AML-193 (cell line): ENCODE measurements at regions not wholly inside any gene's neighbourhood (a gene's known extent, or its start where the extent isn't known, plus 50 kb on each side); places are given as distances from the start of the nearest gene placed in this dataset.
"Not testable (repeated sequence)": the region's sequence is repeated elsewhere in the genome, so short reads cannot be mapped to it uniquely, and the experiment has no call there.

Experiments
- DNase-seq, 2 experiments: peaks; one replicate each; lab custom pipeline; 2025; lab: John Stamatoyannopoulos, UW

DNA sequence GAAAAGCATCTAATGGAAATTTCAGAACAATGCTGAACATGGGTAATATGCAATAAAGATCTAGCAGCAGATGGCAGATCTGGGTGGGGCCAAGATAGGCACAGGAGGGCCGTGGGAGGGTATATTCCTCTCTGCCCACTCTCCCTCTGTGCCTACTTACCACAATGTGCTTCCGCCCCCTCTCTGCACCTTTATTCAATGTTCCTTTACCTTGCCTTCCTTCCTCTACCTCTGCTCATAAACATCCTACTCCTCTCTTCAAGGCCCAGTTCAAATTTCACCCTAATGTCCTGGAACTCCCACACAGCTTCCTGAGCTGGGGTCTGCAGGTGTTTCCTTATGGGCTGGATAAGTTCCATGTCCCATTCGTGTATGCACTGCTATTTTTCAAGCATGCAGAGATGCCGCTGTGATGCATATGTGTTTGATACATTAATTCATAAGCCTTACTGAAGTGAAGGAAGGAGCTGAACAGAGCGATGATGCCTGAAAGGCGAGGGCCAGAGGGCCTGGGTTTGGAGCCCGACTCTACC, 65.6 kb upstream of the EDEM3 start:
- no peak for DNase-seq

DNA sequence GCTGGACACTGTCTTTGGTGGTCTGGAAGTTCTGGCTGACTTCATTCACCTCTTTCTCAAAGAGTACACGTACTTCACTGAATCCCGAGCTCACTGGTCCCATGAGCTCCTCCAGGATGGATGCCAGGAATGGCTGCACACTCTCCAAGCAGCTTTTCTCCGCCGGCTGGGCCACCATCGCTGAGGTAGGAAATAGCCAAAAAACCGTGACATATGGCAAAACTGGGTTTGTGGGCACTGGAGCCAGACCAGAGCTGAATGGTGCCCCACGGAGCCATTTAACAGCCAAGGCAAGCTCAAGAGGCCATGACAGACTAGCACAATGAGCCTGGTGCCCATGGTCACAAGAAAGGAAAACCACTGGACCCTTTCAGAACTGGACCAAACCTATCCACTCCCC, 64.0 kb upstream of the EDEM3 start:
- no peak for DNase-seq

DNA sequence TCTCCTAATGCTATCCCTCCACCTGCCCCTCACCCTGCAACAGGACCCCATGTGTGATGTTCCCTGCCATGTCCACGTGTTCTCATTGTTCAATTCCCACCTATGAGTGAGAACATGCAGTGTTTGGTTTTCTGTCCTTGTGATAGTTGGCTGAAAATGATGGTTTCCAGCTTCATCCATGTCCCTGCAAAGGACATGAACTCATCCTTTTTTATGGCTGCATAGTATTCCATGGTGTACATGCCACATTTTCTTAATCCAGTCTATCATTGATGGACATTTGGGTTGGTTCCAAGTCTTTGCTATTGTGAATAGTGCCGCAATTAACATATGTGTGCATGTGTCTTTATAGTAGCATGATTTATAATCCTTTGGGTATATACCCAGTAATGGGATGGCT, 62.3 kb upstream of the EDEM3 start:
- DNase-seq = not testable (repeated sequence)

DNA sequence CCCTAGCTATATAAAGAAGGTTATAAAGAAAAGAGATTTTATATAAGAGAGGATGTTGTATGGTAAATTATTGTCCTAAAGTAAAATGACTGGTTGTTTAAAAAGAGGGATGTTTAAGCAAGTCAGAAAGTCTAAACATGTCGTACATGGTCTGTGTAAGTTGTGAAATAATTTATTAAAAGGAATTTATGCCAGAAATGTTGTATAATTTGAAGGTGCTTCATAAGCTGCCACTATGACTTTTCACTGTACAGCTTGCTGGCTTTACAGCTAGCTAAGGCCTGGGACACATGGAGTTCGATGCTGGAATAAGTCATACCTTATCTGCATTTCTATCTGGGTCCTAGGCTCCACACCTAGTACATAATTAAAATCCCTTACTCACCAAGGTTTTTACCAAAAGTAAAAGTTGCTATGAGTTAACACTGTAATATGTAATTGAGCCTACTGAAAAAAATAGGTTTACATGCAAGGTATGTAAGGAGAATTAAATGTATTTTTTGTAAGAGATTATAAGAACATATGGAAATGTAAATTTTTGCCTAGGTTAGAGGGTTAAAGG, 59.0 kb upstream of the EDEM3 start:
- DNase-seq = no peak

DNA sequence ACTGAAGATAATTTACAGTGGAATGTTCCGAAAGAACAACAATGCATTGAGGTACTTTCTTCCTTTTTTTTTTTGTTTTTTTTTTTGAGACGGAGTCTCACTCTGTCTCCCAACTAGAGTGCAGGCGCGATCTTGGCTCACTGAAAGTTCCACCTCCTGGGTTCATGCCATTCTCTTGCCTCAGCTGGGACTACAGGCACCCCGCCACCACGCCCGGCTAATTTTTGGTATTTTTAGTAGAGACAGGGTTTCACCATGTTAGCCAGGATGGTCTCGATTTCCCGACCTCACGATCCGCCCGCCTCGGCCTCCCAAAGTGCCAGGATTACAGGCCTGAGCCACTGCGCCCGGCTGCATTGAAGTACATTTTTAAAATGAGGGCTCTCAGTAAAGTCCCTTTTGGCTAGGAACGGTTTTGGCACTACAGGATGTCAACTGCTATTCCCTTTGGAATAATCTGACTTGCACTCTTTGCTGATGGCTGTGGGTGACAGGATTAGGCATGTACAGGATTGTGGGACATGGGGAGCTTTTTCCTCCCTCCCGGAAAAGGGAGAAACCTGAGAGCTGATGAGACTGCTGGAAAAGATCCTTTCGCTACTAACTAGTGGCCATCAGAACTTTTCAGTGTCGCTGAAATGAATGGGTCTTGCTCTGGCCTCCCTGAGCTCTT, 56.9 kb upstream of the EDEM3 start:
- DNase-seq = no peak

DNA sequence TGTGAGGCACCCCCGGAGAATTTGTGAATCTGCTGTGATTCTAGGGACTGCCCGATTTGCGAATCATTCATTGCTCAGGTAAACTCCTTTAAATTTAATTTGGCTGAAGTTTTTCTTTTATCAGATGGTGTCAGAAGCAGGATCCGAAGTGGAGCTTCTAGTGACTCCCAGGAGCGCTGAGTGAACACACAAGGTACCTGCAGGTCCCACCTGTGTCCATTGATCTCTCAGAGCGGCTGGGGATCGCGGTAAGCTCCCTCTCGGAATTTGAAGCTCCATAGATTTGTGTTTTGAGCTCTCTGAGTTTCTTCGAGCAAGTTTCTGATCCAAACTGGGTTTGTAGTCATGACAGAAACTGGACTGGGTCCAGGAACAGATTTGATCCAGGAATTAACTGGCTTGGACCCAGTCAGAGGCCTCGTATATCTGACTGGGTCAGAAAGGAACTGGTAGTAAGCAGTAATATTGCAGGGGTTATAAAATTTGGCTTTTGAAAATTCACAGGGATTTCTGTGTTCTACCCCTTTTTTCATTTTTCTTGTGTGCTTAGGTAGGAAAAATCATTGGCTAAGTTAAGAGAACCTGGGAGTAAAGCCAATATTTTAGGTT, 56.2 kb upstream of the EDEM3 start:
- DNase-seq = no peak

DNA sequence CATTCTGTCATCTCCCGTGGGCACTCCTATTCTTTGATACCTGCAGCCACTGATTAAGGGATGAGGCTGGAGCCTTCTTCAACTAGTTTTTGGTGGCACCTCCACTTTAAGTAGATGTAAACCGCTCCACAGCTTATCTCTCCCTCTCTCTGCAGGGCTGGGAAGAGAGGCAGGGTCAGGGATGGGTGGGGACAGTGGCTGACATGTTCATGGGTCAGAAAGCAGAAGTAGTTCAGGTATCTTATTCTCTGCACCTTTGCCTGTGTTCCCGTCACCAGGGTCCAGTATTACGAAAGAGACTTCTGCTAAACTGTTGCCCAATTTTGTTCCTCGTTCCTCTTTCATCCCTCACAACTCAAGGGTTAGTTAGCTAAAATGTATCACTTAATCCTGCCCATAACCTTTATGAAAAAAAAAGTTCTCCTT, 51.7 kb upstream of the EDEM3 start:
- peak; percentile 93 to 95 for DNase-seq

DNA sequence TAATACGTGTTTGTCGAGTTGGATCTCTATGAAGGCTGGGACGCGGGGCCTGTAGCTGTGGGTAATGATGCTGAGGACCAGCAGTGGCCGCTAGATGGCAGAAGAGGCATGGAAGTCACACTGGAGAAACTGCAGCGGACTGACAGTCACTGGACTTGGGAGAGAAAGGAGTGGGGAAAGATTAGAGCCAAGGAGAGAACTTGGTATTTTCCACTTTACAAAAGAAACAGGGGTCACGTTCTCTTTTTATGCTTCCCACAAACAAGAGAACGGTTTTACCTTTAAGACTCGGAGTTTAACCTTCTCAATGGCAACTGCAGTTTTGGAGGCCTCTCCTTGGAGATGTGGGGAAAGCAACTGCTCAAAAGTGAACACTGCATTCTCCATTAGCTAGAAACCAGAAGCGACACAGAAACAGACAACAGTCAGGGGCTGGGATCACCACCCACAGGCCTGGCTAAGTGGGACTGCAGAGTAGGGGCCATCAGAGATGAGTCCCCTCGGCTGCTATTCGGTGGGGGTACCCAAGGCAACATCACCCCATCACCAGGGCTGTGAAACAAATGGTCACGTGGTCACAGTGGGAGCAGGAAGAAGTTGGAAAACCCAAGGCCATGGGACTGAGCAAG, 51.1 kb upstream of the EDEM3 start:
- DNase-seq = peak; percentile 74 to 80
